Fibroblast of skin of left biceps (primary cell): ENCODE measurements at regions not wholly inside any gene's neighbourhood (a gene's known extent, or its start where the extent isn't known, plus 50 kb on each side); places are given as distances from the start of the nearest gene placed in this dataset.
"Not testable (repeated sequence)": the region's sequence is repeated elsewhere in the genome, so short reads cannot be mapped to it uniquely, and the experiment has no call there.

Experiments used
- DNase-seq, 2 experiments: peaks; one replicate each; pipeline ENCODE4 v3.0.0-alpha.2; 2013; ENCODE audit warnings: low read depth in 2 of 2

DNA sequence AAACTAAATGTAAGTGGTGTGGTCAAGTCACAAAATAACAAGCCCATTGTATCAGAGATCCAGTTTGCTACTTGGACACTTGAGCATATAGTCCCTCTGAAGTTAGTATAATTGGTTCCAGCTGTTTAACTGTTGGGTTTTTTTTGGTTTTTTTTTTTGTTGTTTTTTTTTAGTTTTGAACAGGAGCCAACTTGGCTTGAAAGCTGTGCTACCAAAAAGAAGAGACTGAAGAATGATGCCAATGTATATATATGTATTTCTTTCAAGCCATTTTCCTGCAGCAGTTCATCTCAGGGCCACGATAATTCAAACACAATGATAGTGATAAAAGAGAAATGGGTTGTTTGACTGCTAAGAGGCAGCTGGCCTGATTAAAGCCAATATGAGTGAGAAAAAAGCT lies 138.3 kb downstream of the PCDH18 start:
- peak in 1 of 2 experiments; percentile 54 for DNase-seq

DNA sequence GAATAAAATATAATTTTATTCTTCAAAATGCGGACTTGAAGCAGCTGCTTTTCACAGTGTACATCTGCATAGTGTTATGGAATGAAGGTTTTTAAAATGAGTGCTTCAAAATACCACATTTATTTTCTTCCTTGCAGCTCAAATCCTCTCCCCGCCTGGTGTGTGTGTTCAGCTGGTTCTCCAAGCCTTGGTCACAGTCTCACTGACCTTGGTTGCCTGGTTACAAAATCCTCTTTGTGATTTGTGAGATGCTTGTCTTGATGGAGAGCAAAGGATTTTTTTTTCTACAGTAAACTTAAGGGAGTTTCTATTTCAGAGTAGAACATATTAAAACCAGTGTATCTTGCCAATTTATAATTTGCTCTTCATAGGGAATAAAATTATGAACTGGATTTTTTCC lies 139.2 kb downstream of the PCDH18 start:
- DNase-seq, result no peak

DNA sequence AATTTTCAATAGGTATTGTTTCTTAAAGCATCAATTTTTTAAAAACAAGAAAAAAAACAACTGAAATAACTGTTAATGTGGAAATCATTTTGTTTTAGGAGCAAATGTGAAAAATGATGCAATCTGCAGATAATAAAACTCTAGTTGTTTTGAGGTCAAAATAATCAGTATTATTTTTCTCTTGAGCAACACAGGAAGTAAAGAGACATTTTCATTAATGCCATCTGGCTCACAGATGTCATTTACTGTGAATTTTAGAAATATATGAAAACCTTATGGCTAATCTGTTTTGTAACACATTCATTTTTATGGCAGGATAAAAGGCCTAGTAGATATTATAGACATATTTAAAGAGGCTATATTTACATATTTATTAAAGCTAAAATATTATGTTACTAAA lies 141.6 kb downstream of the PCDH18 start:
- DNase-seq, result peak; percentile 71 to 74

DNA sequence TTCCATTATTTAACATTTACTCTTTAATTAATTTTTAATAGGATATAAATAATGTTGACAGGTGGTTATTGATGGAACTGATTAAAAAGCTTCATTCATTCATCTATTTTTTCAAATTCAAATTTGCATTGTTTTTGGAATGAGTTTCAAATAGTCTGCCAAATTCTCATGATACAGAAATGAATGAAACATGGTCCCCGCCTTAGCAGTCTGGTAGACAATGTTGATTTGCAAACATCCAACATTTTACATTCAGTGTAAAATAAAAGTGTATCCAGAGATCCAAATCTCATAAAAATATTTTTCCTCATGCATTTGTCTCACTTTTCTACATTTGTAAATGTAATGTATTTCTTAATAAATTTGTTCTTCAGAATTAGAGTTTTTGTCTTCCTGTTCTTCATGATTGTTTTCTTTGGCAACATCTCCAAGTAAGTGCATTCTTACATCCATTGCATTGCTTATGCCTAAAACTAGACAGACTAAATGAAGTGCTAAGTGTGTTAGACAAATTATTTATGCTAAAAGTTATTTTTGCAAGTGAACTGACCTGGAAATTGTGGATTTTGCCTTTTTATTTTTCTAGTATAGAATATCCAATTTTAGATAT lies 142.3 kb downstream of the PCDH18 start:
- DNase-seq, result no peak

DNA sequence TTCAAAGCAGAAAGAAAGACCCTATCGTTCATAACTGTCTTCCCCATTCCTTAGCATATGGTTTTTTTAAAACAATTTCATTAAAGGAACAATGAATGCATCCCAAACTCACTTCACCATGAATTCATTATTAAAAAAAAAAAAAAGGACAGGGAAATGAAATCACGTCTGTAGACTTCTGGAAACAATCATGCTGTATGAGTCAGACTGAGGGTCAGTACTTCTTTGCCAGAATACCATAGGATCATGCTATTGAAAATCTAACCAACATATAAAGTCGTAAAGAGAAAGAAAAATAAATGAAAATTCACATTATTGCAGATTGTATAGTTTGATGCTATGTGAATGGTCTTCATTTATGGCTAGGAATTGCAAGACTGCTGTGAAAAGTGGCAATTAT lies 144.4 kb downstream of the PCDH18 start:
- DNase-seq, result peak; percentile 74 to 76

DNA sequence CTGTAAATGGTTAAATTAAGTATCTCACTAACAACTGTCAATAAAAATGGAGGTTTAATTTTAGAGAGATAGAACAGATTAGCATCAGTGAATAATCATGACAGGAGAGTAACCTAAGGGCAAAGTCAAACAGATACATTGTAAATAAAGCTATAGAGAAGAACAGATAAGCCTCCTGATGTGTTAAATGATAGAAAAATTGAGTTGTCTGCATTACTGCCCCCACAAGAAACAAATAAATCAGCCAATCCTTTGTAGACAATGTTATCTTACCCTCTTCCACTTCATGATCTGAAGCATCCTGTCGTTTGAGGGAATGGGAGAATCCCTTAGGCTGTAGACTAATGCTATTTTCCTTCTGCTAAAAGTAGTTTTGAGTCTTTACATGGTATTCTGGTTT lies 147.8 kb downstream of the PCDH18 start:
- no peak for DNase-seq

DNA sequence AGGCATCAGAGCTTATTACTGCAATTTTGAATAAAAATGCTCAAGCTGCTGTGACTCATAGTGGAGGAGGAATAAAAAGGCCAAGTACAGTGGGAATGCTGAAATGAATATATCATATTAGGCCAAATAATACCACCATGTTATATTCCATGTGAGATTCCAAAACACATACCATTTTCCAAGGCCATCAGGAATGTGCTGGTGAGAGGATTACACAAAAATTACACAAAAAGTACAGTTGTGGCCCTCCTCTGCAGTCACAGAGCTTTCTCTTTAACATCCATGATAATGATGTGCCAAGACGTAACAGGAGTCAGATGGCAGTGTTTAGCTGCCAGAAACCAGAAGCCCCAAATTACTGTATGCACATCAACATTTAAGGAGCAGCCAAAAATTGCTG lies 153.5 kb downstream of the PCDH18 start:
- DNase-seq, result peak in 1 of 2 experiments; percentile 57

DNA sequence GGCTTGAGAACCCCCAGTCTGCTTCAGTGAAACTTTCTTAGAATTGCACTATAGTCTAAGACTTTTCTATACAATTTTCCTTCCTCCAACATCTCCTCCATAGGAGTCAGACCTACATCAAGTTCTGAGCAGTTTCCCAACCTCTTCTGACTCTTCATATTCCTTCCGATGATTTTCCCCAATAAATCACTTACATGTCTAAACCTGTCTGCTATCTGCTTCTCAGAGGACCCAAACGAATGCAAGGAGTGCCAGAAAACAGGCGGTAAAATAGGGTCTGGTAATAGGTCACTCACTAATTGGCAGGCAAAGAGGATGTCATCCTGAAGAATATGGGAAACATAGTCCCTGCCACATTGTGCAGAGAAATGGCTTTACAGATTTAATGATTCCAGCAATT lies 153.9 kb downstream of the PCDH18 start:
- no peak for DNase-seq

DNA sequence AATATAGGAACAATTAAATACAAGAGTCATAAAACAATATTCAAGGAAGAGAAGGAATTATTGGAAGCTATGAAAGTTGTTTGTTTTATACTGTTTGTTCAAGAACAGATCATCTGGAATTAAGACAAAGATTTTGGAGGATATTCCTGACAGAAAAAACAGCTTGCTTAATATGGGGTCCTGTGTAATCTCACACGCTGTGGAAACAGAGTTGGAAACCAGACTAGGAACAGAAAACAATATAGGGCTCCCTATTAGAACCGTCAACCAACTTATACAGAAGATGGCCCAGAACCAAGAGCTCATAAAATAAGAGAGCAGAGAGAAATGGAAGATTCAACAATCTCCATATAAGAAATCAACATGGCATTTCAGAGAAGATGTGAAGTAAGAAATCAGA lies 156.0 kb downstream of the PCDH18 start:
- no peak for DNase-seq

DNA sequence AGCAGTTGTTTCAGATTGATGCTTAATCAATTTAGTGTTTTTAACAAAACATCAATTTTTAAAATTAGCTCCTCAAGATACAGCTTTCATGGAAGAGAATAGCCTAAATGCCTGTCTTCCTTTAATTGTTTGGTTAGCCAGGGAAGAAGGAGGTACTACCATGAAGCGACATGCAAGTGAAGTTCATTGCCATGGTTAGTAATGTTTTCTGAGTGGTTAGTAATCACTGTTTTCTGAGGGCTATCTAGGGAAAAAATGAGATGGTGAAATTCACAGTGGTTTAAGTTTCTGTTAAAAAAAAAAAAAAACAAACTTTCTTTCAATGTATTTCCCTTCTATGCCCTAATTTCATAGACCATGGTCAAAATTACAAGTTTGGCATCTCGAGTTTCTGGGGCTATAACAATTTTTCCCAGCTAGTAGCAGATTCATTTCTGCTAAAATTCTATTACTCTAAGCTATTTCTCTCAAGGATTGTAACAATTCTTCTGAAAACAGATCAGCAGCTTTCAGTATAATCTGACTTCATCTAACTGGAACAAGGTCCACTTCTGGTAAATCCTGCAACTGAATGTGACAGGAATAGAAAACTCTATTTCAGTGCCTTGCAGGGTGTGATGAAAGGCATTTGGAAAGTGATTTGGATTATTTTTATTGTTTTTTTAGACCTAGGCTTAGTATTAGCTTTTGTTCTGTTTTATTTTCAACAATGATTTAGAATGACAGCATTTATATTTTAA lies 157.0 kb downstream of the PCDH18 start:
- no peak for DNase-seq

DNA sequence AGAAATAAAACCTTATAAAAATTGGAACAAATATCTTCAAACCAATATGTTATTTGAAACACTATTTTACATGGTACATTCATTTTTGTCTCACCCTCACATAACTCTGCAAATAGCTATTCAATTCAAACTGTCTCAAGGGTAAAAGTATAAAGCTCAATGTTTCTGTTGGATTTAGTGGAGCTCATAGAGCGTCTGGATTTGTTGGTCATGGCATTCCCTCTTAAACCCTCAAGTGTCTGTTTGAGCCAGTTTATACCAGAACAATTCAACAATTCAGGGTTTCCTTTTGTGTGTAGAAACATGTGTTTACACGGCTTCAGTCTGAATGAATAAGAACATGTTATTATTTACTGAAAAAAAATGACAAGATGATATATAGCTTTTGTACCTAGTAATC lies 161.6 kb downstream of the PCDH18 start:
- no peak for DNase-seq

DNA sequence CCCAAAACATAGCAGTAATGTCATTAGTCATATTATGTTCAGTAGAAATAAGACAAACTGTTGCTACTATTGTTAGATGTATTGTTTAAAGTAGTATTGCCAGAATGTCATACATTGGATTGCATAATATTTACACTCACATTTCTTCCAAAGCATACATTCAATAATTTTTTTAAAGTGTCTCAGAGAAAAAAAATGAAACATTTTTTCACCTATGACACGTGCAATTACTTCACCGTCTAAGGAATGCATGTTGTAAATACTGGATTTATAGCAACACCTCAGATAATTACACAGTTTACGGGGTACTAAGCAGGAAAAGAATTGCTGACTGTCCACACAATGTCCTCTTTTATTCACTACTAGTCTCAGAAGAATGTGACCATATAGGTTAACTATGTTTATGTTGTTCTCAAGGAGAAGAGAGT lies 162.1 kb downstream of the PCDH18 start:
- DNase-seq, result peak; percentile 81 to 85

DNA sequence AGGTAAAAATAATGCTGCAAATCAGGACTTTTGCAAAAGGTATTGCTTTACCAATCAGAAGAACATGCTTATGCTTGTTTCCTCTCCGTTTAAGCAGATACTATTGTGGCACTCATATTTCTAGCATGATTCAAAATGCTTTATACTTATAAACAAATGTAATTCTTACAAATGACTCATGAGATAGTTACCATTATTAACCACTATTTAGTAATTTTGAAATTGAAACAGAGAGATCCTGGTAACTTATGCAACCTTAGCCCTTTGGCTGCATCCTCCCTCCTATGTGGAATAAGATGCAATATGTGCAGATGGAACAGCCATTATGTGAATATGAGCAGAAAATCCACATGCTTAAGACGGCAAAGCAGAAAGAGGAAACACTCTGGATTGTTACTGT lies 164.7 kb downstream of the PCDH18 start:
- DNase-seq, result peak; percentile 76 to 82

DNA sequence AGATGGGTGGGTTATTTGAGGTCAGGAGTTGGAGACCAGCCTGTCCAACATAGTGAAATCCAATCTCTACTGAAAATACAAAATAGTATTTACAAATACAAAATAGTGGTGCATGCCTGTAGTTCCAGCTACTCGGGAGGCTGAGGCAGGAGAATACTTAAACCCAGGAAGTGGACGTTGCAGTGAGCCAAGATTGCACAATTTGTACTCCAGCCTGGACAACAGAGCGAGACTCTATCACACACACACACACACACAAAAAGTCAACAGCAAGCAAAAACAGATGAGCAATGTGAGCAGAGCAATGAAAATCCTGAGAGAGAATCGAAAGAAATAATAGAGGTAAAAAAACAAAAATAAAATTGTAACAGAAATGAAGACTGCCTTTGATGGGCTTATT lies 168.8 kb downstream of the PCDH18 start:
- DNase-seq, result no peak

DNA sequence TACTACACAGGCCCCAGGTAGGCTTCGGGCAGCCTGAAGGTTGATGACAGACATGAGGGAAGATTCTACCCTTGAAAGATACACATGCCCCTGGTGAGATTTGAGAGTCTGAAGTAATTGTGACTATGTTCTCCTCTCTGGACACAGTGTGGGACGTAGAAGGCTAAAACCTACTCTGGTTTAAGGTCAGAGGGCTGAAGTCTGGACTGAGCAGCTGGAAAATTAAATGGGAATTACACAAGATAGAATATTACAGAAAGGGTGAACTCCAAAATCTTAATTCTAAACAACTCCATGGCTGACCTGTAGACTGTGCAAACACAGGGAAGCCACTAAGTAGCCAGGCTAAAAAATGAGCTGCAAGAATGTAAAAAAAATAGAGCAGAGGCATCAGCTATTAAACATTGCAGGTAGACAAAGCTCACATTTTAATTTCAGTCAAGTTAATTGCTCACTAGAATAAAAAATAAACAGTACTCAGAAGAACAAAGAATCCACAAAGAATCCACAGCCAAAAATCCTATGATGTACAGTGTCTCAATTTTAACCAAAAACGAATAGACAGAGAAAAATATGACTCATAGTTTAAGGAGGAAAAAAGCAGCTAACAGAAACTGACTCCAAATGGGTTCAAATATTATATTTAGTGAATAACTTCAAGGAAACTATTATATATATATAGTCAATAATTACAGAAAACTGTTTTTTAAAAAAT lies 170.4 kb downstream of the PCDH18 start:
- DNase-seq, result no peak

DNA sequence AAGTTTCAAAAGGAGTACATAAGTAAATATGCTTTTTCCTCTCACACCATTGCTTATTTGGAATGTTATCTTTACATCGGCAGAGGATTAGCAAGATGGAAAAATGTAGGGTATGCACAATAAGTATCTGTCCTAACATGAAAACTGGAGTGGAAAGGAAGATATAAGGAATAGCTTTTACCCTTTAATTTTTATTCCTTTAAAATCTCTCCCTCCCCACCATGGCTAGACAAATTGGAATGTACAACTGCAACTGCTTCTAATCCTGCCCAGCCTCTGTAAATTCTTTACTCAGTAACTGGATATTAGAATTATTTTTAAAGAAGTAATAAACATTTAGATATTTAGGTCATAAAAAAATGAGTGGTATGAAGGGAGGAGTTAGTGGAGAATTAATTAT lies 171.5 kb downstream of the PCDH18 start:
- DNase-seq, result no peak

DNA sequence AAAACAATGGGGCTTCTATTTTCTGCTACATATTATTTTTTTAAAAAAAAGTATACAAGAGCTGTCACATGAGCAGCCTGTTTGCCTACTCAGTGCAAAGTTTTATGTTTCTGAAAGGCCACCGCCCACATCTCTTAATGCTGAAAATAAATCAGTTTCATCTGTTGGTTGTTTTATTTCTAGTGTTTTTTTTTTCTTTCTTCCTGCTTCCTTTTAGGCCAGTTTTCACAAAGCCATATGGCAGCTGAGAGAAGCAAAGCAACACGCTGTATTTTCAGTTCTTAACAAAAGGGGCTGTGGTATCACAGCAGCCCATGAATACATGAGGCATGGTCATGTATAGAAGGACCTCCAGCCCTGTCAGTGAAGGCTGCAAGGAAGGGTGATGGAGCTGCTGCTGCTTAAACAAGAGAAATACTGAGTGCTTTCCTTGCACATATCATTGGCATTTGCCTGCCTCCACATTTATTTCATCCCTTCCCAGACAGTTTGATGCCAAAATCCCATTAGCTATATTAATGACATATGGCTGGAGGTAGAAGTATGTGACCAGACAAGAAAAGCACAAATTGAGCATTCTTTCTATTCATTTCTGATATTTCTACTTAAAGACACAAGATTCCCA lies 172.5 kb downstream of the PCDH18 start:
- DNase-seq, result peak; percentile 83 to 85

DNA sequence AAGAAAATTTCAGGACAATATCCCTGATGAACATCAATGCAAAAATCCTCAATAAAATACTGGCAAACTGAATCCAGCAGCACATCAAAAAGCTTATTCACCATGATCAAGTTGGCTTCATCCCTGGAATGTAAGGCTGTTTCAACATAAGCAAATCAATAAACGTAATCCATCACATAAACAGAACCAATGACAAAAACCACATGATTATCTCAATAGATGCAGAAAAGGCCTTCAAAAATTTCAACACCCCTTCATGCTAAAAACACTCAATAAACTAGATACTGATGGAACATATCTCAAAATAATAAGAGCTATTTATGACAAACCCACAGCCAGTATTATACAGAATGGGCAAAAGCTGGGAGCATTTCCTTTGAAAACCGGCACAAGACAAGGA lies 177.7 kb downstream of the PCDH18 start:
- DNase-seq, result not testable (repeated sequence)

DNA sequence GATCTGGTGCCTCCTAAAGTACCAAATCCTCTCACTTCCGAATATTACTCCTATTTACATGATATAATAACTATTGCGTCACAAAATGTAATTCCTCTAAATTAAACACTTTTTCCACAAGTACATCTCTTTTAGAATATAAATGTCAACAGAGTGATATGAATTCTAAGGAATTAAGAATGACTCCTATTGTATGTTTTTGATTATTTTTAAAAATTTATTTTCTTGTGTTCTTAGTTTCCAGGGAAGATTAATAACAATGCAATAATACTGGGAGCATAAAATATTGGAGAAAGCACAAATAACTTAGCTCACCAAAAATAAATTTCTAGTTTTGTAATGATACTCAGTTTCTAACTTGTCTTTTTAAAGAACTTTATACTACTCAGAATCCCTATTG lies 184.9 kb downstream of the PCDH18 start:
- no peak for DNase-seq

DNA sequence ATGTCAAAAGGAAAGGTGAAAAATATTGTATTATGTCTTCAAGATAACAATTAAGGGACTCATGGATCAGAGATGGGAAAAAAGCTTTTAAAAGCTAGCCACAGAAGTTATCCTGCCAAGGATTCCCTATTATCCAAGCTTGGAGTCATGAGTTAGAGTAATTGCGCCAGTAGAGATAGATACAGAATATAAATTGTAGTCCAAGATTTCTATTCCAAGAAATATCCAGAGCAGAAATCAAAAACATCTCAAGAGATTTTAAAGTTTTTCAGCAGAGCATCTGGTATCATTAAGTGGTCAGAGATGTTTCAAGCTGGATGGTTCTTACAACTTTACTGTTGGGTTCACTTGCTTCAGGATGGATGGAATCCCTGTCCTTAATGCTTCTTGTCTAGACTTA lies 186.7 kb downstream of the PCDH18 start:
- DNase-seq, result no peak

DNA sequence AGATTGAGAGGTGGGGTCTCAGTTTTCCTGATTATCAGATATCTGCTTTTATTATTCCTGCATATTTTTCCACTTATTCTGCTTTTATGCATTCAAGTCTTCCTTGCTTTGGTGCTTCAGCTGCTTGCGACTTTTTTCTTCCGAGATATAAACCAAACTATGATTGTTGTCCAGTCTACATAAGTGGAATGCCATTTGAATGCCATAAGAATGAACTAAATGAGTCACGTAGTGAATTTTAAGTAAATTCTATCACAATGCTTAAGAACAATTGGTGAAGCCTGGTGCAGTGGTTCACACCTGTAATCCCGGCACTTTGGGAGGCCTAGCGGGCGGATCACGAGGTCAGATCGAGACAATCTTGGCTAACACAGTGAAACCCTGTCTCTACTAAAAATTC lies 189.1 kb downstream of the PCDH18 start:
- no peak for DNase-seq

DNA sequence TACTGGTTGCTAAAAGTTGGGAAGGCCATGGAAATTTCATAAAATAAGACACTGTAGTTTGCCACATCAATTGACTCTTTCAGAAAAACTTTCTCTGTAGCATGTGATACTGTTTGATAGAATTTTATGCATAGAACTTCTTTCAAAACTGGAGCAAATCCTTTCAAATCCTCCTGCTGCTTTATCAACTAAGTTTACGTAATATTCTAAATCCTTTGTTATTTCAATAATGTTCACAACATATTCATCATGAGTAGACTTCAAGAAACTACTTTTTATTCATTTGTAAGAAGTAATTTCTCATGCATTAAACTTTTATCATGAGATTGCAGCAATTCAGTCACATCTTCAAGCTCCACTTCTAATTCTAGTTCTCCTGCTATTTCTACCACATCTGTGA lies 199.3 kb downstream of the PCDH18 start:
- DNase-seq, result no peak

DNA sequence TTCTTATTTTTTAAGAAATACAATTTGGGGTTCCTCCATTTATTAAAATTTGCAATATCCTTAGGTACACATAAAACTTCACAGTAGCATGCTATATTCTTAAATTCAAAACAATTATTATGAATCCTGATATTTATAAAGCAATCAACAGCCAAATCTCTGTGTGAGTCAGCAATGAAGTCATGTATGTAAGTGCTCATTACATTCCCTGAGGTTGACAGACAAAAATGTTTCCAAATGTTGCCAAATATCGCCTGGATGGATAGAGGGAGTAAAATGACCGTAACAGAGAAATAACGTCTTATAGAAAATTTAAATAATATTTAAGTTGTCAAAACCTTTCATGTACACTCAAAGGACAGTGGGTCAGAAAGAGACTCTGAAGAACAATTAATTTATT lies 220.0 kb downstream of the PCDH18 start:
- DNase-seq, result peak in 1 of 2 experiments; percentile 31
